ENCODE measurements at regions not wholly inside any gene's neighbourhood (a gene's known extent, or its start where the extent isn't known, plus 50 kb on each side); places are given as distances from the start of the nearest gene placed in this dataset.

DNA sequence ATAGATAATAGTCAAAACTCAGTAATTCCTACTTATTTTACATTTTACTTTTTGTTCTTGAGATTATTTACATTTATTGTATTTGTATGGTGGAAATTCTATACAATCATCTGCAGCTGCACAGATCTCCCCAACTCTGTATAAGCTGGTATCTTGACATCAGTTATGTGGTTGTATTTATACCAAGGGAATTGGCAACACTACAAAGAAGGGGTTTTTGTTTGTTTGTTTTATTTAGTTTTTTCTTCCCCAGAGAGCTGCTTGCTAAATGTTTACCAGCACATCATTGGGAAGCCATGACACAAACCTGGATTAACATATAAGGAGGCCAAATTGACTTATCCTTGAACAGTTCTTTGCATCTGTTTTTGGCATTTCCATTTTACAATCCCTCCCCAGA lies 389.2 kb upstream of the KCNMB2 start:
- TF ChIP-seq, protein P1, sequence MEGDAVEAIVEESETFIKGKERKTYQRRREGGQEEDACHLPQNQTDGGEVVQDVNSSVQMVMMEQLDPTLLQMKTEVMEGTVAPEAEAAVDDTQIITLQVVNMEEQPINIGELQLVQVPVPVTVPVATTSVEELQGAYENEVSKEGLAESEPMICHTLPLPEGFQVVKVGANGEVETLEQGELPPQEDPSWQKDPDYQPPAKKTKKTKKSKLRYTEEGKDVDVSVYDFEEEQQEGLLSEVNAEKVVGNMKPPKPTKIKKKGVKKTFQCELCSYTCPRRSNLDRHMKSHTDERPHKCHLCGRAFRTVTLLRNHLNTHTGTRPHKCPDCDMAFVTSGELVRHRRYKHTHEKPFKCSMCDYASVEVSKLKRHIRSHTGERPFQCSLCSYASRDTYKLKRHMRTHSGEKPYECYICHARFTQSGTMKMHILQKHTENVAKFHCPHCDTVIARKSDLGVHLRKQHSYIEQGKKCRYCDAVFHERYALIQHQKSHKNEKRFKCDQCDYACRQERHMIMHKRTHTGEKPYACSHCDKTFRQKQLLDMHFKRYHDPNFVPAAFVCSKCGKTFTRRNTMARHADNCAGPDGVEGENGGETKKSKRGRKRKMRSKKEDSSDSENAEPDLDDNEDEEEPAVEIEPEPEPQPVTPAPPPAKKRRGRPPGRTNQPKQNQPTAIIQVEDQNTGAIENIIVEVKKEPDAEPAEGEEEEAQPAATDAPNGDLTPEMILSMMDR (IDR thresholded peaks at IDR 0.05), result no peak
- no peak for TF ChIP-seq POLR2A (IDR thresholded peaks at IDR 0.05)

Data from heart left ventricle (tissue), 13 donors.